GM12878 (cell line): ENCODE measurements at regions not wholly inside any gene's neighbourhood (a gene's known extent, or its start where the extent isn't known, plus 50 kb on each side); places are given as distances from the start of the nearest gene placed in this dataset.

Experiments
- ATAC-seq: fragments of 200-7000 bp; cut with Tn5 transposase; 3 replicates; pipeline ENCODE4 v1.9.1; 2020; ENCODE audit warnings: mild to moderate bottlenecking, moderate library complexity
- BruUV-seq: library from RNA; stranded (reverse); fragments of 400-500 nt; replicated peaks from 2 replicates; lab custom pipeline; 2021; lab: Mats Ljungman, UMichigan
- CTCF ChIA-PET: fragments of 300-600 bp; sonication (Branson Sonifier 250); formaldehyde crosslinking; extraction: SDS; loops from one replicate; lab custom pipeline; 2021; ENCODE audit warnings: inconsistent platforms; lab: Yijun Ruan, JAX
- POLR2A ChIA-PET: fragments of 350-600 bp; formaldehyde crosslinking; extraction: SDS; loops from one replicate; lab custom pipeline; 2021; ENCODE audit warnings: inconsistent platforms; lab: Charles Lee
- RAD21 ChIA-PET: fragments of 300-600 bp; sonication (Branson Sonifier 250); formaldehyde crosslinking; loops from one replicate; lab custom pipeline; 2023; ENCODE audit warnings: antibody characterized with exemption; ENCODE audit not compliant: unreplicated experiment; lab: Charles Lee
- SMC1A ChIA-PET: fragments of 300-600 bp; sonication (Branson Sonifier 250); formaldehyde crosslinking; loops from one replicate; lab custom pipeline; 2023; ENCODE audit not compliant: unreplicated experiment, uncharacterized antibody; lab: Charles Lee
- DNase-seq: peaks from one replicate; pipeline ENCODE4 v3.0.0-alpha.2; 2011; ENCODE audit warnings: low read depth, low spot score
- FAIRE-seq: peaks from 3 replicates; lab custom pipeline; 2011; peaks lifted over from hg19 to GRCh38; lab: Jason Lieb, UNC
- H2AFZ ChIP-seq: 2 replicates; pipeline ENCODE4 v1.6.0; 2011; ENCODE audit warnings: low read depth, low read length, control low read depth; ENCODE audit not compliant: control insufficient read depth
- H3K27ac ChIP-seq: 2 replicates; pipeline ENCODE4 v1.5.1; 2011; ENCODE audit warnings: control low read depth; ENCODE audit not compliant: control insufficient read depth, insufficient read depth
- H3K27me3 ChIP-seq, 2 experiments: replicated peaks in 1 of 2; 2 replicates each; pipeline versions ENCODE4 v1.6.0 to v1.6.1; 2011; ENCODE audit warnings: low read length in 1 of 2; ENCODE audit not compliant: control insufficient read depth in 2 of 2, insufficient read depth in 2 of 2
- H3K36me3 ChIP-seq, 2 experiments: 2 replicates each; pipeline ENCODE4 v1.5.1; 2011; ENCODE audit warnings: low read length in 1 of 2; ENCODE audit not compliant: control insufficient read depth in 2 of 2, insufficient read depth in 2 of 2
- H3K4me1 ChIP-seq: 2 replicates; pipeline ENCODE4 v1.6.1; 2011; ENCODE audit warnings: mild to moderate bottlenecking, low read length, moderate library complexity, mixed read lengths; ENCODE audit not compliant: control insufficient read depth, insufficient read depth
- H3K4me2 ChIP-seq: 2 replicates; pipeline ENCODE4 v1.6.0; 2011; ENCODE audit warnings: control low read depth; ENCODE audit not compliant: control insufficient read depth, insufficient read depth
- H3K4me3 ChIP-seq: fragments of 200-600 bp; sonication (generic); 2 replicates; pipeline ENCODE4 v1.5.1; 2016
- H3K79me2 ChIP-seq: 2 replicates; pipeline ENCODE4 v1.6.0; 2011; ENCODE audit warnings: low read length; ENCODE audit not compliant: control insufficient read depth, insufficient read depth
- H3K9ac ChIP-seq: 2 replicates; pipeline ENCODE4 v1.8.0; 2011; ENCODE audit warnings: low read length, control low read depth, mixed read lengths; ENCODE audit not compliant: control insufficient read depth, insufficient read depth
- H3K9me3 ChIP-seq: replicated peaks from 3 replicates; pipeline ENCODE4 v1.5.1; 2011; ENCODE audit warnings: mild to moderate bottlenecking, low read length; ENCODE audit not compliant: control insufficient read depth, insufficient read depth
- H4K20me1 ChIP-seq: 2 replicates; pipeline ENCODE4 v1.6.0; 2011; ENCODE audit not compliant: control insufficient read depth, insufficient read depth
- ASH2L ChIP-seq: fragments of 300-600, 200-600 bp; sonication (generic); IDR thresholded peaks from 2 replicates; pipeline ENCODE4 v1.6.1; 2017; ENCODE audit warnings: low read depth, mild to moderate bottlenecking, borderline replicate concordance
- CEBPB ChIP-seq, 2 experiments: fragments of 150-350 bp in 1 of 2; IDR thresholded peaks; 2 replicates each; pipeline ENCODE4 v1.6.1; 2012 to 2014; ENCODE audit warnings: low read depth in 2 of 2, low read length in 2 of 2, borderline replicate concordance in 1 of 2, inconsistent platforms in 1 of 2
- CREM ChIP-seq: IDR thresholded peaks from 2 replicates; pipeline ENCODE4 v1.6.1; 2014; ENCODE audit warnings: antibody characterized with exemption, low read depth
- GABPA ChIP-seq: IDR thresholded peaks from 2 replicates; pipeline ENCODE4 v1.6.1; 2014; ENCODE audit warnings: antibody characterized with exemption, low read depth, mild to moderate bottlenecking, inconsistent platforms
- HDGF ChIP-seq: fragments of 450-650 bp; IDR thresholded peaks from 2 replicates; pipeline ENCODE4 v1.6.1; 2016; ENCODE audit warnings: antibody characterized with exemption
- HSF1 ChIP-seq: fragments of 150-350 bp; IDR thresholded peaks from 2 replicates; pipeline ENCODE4 v1.6.1; 2014; ENCODE audit warnings: mild to moderate bottlenecking, low read depth, low read length
- JUNB ChIP-seq: IDR thresholded peaks from 2 replicates; pipeline ENCODE4 v1.6.1; 2016; ENCODE audit warnings: antibody characterized with exemption, mild to moderate bottlenecking
- RAD51 ChIP-seq: fragments of 450-650 bp; IDR thresholded peaks from 2 replicates; pipeline ENCODE4 v1.6.1; 2016; ENCODE audit warnings: moderate library complexity, mild to moderate bottlenecking, inconsistent platforms
- RB1 ChIP-seq: fragments of 450-650 bp; formaldehyde crosslinking; IDR thresholded peaks from 2 replicates; pipeline ENCODE4 v1.6.1; 2017; ENCODE audit warnings: mild to moderate bottlenecking, borderline replicate concordance
- SKIL ChIP-seq: fragments of 450-650 bp; IDR thresholded peaks from 2 replicates; pipeline ENCODE4 v1.6.1; 2017; ENCODE audit warnings: mild to moderate bottlenecking, low read depth, inconsistent platforms; ENCODE audit not compliant: poor library complexity, severe bottlenecking
- SP1 ChIP-seq: IDR thresholded peaks from one replicate; pipeline ENCODE4 v1.6.1; 2011; ENCODE audit warnings: low read depth, low read length
- SRF ChIP-seq, 2 experiments: IDR thresholded peaks; 2 replicates each; pipeline ENCODE4 v1.6.1; 2011; ENCODE audit warnings: low read depth in 2 of 2, low read length in 2 of 2, mild to moderate bottlenecking in 1 of 2, moderate library complexity in 1 of 2
- TBL1XR1 ChIP-seq: IDR thresholded peaks from 2 replicates; pipeline ENCODE4 v1.6.1; 2012; ENCODE audit warnings: low read depth, low read length, improper control_type of control experiment
- ZNF24 ChIP-seq: fragments of 450-650 bp; IDR thresholded peaks from 2 replicates; pipeline ENCODE4 v1.6.1; 2017; ENCODE audit warnings: antibody characterized with exemption, mild to moderate bottlenecking
- ZNF592 ChIP-seq: fragments of 450-650 bp; IDR thresholded peaks from 2 replicates; pipeline ENCODE4 v1.6.1; 2017; ENCODE audit warnings: mild to moderate bottlenecking, moderate library complexity
- ZZZ3 ChIP-seq: IDR thresholded peaks from 2 replicates; pipeline ENCODE4 v1.6.1; 2011; ENCODE audit warnings: low read depth; ENCODE audit not compliant: control insufficient read depth, insufficient read length
- WGBS: methylation state at CpG from one replicate; pipeline ENCODE4 v1.1.6; 2016; ENCODE audit warnings: low lambda C conversion rate; ENCODE audit not compliant: insufficient replicate concordance, insufficient coverage; ENCODE audit errors: missing lambda C conversion rate; 5-methylcytosine and 5-hydroxymethylcytosine counted together
- in situ Hi-C: fragments of 300-500 bp; cut with MboI; formaldehyde crosslinking; loops from 9 replicates; pipeline ENCODE4 v1.14.3; 2018; ENCODE audit warnings: mixed read lengths
- intact Hi-C: fragments of 100-400 bp; cut with micrococcal nuclease; formaldehyde crosslinking; loops from one replicate; pipeline ENCODE4 v1.14.2; 2022; ENCODE audit not compliant: unreplicated experiment

- ChIA-PET CTCF (no interaction called here), SMC1A (interaction anchor here (0.7 to 3.0 kb wide), 5 partner anchors 9 to 41 kb away, joined by 3 to 12 read pairs (median 4); no protein-coding TSS in a partner anchor), RAD21 (no interaction called here), POLR2A (no interaction called here)
- H3K4me2 ChIP-seq, result no peak overlapping the region
- no peak for TF ChIP-seq RAD51
- no peak for TF ChIP-seq RB1
- no peak for TF ChIP-seq TBL1XR1
- no peak for TF ChIP-seq HSF1
- no peak for TF ChIP-seq ZNF24
- no peak for TF ChIP-seq CEBPB (IDR thresholded peaks at IDR 0.05; ENCODE audit: borderline replicate concordance in 1 of 2, low read depth in 2 of 2, low read length in 2 of 2)
- no peak for TF ChIP-seq GABPA
- TF ChIP-seq ASH2L, result no peak
- no peak for TF ChIP-seq SRF (IDR thresholded peaks at IDR 0.05; ENCODE audit: low read depth in 2 of 2, low read length in 2 of 2)
- TF ChIP-seq ZNF592, result no peak
- TF ChIP-seq SP1, result no peak
- no peak for TF ChIP-seq ZZZ3
- no peak for TF ChIP-seq CREM
- no peak for TF ChIP-seq HDGF
- no peak for TF ChIP-seq JUNB
- no peak for TF ChIP-seq SKIL
- no peaks in the 10 kb centered on the region for H3K9me3 ChIP-seq
- in situ Hi-C loops (no loop called here), intact Hi-C loops (loop anchor here (5.0 to 10.0 kb wide), 4 partner anchors 350 to 1172 kb away; partner anchors contain the start of gene CITED2)
- no peak for FAIRE-seq
- H3K27ac ChIP-seq, result no peak overlapping the region
- no peak overlapping the region for H2AFZ ChIP-seq
- ATAC-seq, result no peak
- H3K9ac ChIP-seq, result no peak overlapping the region
- 20% methylated on average over 3 of the region's 3 CpGs for WGBS
- H3K79me2 ChIP-seq, result no peaks in the 10 kb centered on the region
- no TSS peak for BruUV-seq
- no peaks in the 10 kb centered on the region for H4K20me1 ChIP-seq
- no peaks in the 10 kb centered on the region for H3K27me3 ChIP-seq
- H3K4me3 ChIP-seq, result no peak overlapping the region
- H3K4me1 ChIP-seq, result no peaks in the 10 kb centered on the region
- no peak for DNase-seq
- no peaks in the 10 kb centered on the region for H3K36me3 ChIP-seq
These were observed 1170.0 kb upstream of the CITED2 start for GRCh38 chr6:140544431-140544830.
